GM20000 (cell line): ENCODE measurements at regions not wholly inside any gene's neighbourhood (a gene's known extent, or its start where the extent isn't known, plus 50 kb on each side); places are given as distances from the start of the nearest gene placed in this dataset.

ENCODE experiments used
- DNase-seq: peaks from one replicate; pipeline ENCODE4 v3.0.0; 2012; ENCODE audit warnings: low spot score
- CTCF ChIP-seq: IDR thresholded peaks from 2 replicates; pipeline ENCODE4 v1.5.1; 2012; ENCODE audit warnings: mild to moderate bottlenecking, control low read depth; ENCODE audit errors: extremely low read depth, missing control alignments

- no peak for DNase-seq
- no peak for TF ChIP-seq CTCF
These were observed 561.8 kb upstream of the MDFIC2 start for GRCh38 chr3:70874196-70874595.

GRCh38 chr3:70873686-70874085 is 561.2 kb upstream of the MDFIC2 start:
- DNase-seq: no peak

GRCh38 chr3:70871909-70872656 is 559.6 kb upstream of the MDFIC2 start:
- no peak for TF ChIP-seq CTCF
- DNase-seq: no peak

More at GRCh38 chr3:70873686-70874085, 561.2 kb upstream of the MDFIC2 start:
- TF ChIP-seq CTCF: no peak

GRCh38 chr3:70870576-70870975 is 558.1 kb upstream of the MDFIC2 start:
- no peak for DNase-seq
- no peak for TF ChIP-seq CTCF

- TF ChIP-seq CTCF: no peak
- DNase-seq: no peak
These were observed 556.1 kb upstream of the MDFIC2 start for GRCh38 chr3:70868561-70868960.

- DNase-seq: no peak
- no peak for TF ChIP-seq CTCF
These were observed 550.6 kb upstream of the MDFIC2 start for GRCh38 chr3:70863049-70863448.

GRCh38 chr3:70861855-70862254 is 549.4 kb upstream of the MDFIC2 start:
- no peak for TF ChIP-seq CTCF
- no peak for DNase-seq
